K562 (cell line): ENCODE measurements at regions not wholly inside any gene's neighbourhood (a gene's known extent, or its start where the extent isn't known, plus 50 kb on each side); places are given as distances from the start of the nearest gene placed in this dataset.

Experiments used
- ADNP ChIP-seq: fragments of 200-800 bp; sonication (Bioruptor generic); IDR thresholded peaks from 2 replicates; pipeline ENCODE4 v1.6.1; 2016; ENCODE audit warnings: missing genetic modification characterization, missing compliant biosample characterization
- ATF7 ChIP-seq: fragments of 450-650 bp; IDR thresholded peaks from 2 replicates; pipeline ENCODE4 v1.7.1; 2014; ENCODE audit warnings: mild to moderate bottlenecking, moderate library complexity
- JUN ChIP-seq, 2 experiments: sonication (generic) in 1 of 2; formaldehyde crosslinking in 1 of 2; IDR thresholded peaks; 2 replicates each; pipeline versions ENCODE4 v1.6.1 to v1.8.0; 2012 to 2022; ENCODE audit warnings: borderline replicate concordance in 2 of 2, mild to moderate bottlenecking in 2 of 2, improper control_type of control experiment in 1 of 2, low read depth in 1 of 2, low read length in 1 of 2, missing genetic modification reagents in 1 of 2
- RBM25 ChIP-seq: fragments of 200-400 bp; formaldehyde crosslinking; IDR thresholded peaks from 2 replicates; pipeline ENCODE4 v1.6.1; 2018; ENCODE audit warnings: low read length, low read depth, moderate library complexity; ENCODE audit not compliant: severe bottlenecking
- SMARCA5 ChIP-seq: fragments of 450-650 bp; IDR thresholded peaks from 2 replicates; pipeline ENCODE4 v1.6.1; 2016
- SNAPC5 ChIP-seq: fragments of 250-450 bp; sonication (Bioruptor Pico); IDR thresholded peaks from 2 replicates; pipeline ENCODE4 v1.8.0; 2021; ENCODE audit warnings: moderate library complexity, mild to moderate bottlenecking, inconsistent platforms
- TARDBP ChIP-seq: fragments of 450-650 bp; IDR thresholded peaks from 2 replicates; pipeline ENCODE4 v1.6.1; 2016
- ZNF561 ChIP-seq: fragments of 450-650 bp; formaldehyde crosslinking; conservative IDR thresholded peaks from 2 replicates; pipeline ENCODE4 v1.4.0; 2020; ENCODE audit warnings: mild to moderate bottlenecking, moderate library complexity
- TF ChIP-seq, protein P1 (sequence below): fragments of 450-650 bp; IDR thresholded peaks from 2 replicates; pipeline ENCODE4 v1.6.1; 2016; ENCODE audit warnings: missing biosample characterization, missing genetic modification characterization
- TF ChIP-seq, protein P2 (sequence below), 2 experiments: fragments of 450-650 bp in 1 of 2; sonication (generic) in 1 of 2; formaldehyde crosslinking in 1 of 2; IDR thresholded peaks in 1 of 2; conservative IDR thresholded peaks in 1 of 2; 2 replicates each; pipeline versions ENCODE4 v1.6.1 to v1.8.1; 2016 to 2023; ENCODE audit warnings: mild to moderate bottlenecking in 2 of 2, moderate library complexity in 2 of 2, inconsistent platforms in 1 of 2, missing genetic modification reagents in 1 of 2
- TF ChIP-seq, protein P3 (sequence below): fragments of 250-450 bp; sonication (Bioruptor Pico); IDR thresholded peaks from 2 replicates; pipeline ENCODE4 v1.5.0; 2020; ENCODE audit warnings: mild to moderate bottlenecking
- TF ChIP-seq, protein P4 (sequence below): fragments of 250-450 bp; sonication (Bioruptor Pico); IDR thresholded peaks from 2 replicates; pipeline ENCODE4 v1.9.0; 2021; ENCODE audit warnings: mild to moderate bottlenecking, inconsistent platforms

DNA sequence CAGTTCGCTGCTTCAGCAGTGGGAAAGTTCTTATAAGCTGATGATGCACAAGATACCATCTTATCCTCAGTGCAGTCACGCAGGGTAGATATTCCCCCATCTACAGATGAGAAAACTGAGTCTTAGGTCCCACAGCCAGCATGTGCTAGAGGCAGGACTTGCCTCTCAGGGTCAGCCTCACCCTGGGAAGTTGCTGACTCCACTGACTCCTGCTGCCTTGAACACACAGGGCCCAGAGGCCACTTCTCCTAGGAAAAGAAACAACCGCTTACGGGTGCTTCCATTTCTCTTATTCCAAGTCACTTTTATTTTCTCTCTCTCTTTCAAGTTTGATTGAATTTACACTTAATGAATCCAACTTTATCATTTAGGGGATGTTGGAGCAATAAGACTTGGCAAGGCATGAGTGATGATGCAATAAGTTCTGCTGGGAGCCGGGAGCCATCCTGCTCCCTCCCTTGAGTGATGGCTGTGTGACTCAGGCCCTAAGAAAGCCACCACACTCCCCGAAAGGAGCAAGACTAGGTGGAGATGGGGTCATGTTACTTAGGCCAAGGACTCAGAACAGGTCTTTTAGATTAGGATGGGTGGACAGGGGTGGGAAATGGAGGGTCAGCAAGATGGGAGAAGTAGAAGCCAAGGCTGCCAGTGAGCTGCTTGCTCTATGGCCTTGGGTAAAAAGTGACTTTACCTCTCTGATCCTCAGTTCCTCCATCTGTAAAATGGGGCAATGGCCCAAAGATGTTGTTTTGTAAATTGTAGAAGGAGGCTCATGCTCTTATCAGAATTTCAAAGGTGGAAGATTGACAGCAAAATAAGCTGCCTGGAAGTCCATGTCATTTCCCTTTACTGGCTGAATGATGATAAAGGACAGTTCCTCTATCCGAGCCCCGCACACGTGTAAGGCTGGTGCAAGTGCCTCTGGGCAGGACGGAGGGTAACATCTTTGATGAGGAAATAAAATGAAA is 67.4 kb upstream of the ZNF618 start (continued):
- TF ChIP-seq, protein P1, sequence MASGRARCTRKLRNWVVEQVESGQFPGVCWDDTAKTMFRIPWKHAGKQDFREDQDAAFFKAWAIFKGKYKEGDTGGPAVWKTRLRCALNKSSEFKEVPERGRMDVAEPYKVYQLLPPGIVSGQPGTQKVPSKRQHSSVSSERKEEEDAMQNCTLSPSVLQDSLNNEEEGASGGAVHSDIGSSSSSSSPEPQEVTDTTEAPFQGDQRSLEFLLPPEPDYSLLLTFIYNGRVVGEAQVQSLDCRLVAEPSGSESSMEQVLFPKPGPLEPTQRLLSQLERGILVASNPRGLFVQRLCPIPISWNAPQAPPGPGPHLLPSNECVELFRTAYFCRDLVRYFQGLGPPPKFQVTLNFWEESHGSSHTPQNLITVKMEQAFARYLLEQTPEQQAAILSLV (tag), result peak; percentile 74
- TF ChIP-seq, protein P2, sequence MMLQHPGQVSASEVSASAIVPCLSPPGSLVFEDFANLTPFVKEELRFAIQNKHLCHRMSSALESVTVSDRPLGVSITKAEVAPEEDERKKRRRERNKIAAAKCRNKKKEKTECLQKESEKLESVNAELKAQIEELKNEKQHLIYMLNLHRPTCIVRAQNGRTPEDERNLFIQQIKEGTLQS (IDR thresholded peaks at IDR 0.05), result peak; percentile 96
- TF ChIP-seq, protein P2 (CRISPR knock-in tag; conservative IDR thresholded peaks at IDR 0.05), result no peak
- TF ChIP-seq RBM25, result peak; percentile 92
- TF ChIP-seq ADNP (tag), result peak; percentile 70; the same call in 1 of the 2 replicates
- TF ChIP-seq, protein P3, sequence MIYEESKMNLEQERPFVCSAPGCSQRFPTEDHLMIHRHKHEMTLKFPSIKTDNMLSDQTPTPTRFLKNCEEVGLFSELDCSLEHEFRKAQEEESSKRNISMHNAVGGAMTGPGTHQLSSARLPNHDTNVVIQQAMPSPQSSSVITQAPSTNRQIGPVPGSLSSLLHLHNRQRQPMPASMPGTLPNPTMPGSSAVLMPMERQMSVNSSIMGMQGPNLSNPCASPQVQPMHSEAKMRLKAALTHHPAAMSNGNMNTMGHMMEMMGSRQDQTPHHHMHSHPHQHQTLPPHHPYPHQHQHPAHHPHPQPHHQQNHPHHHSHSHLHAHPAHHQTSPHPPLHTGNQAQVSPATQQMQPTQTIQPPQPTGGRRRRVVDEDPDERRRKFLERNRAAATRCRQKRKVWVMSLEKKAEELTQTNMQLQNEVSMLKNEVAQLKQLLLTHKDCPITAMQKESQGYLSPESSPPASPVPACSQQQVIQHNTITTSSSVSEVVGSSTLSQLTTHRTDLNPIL, result no peak
- 0 out of 2 replicates have a peak, but pooled peaks have one; percentile 22 for TF ChIP-seq JUN (IDR thresholded peaks at IDR 0.05; ENCODE audit: borderline replicate concordance, low read depth, low read length)
- TF ChIP-seq JUN (CRISPR knock-in tag; IDR thresholded peaks at IDR 0.05; ENCODE audit: borderline replicate concordance), result no peak
- peak; percentile 65; the same call in 1 of the 2 replicates for TF ChIP-seq SMARCA5
- peak; percentile 35; the same call in 1 of the 2 replicates for TF ChIP-seq ATF7
- no peak for TF ChIP-seq SNAPC5 (CRISPR knock-in tag)
- TF ChIP-seq ZNF561 (CRISPR knock-in tag), result no peak
- TF ChIP-seq, protein P4, sequence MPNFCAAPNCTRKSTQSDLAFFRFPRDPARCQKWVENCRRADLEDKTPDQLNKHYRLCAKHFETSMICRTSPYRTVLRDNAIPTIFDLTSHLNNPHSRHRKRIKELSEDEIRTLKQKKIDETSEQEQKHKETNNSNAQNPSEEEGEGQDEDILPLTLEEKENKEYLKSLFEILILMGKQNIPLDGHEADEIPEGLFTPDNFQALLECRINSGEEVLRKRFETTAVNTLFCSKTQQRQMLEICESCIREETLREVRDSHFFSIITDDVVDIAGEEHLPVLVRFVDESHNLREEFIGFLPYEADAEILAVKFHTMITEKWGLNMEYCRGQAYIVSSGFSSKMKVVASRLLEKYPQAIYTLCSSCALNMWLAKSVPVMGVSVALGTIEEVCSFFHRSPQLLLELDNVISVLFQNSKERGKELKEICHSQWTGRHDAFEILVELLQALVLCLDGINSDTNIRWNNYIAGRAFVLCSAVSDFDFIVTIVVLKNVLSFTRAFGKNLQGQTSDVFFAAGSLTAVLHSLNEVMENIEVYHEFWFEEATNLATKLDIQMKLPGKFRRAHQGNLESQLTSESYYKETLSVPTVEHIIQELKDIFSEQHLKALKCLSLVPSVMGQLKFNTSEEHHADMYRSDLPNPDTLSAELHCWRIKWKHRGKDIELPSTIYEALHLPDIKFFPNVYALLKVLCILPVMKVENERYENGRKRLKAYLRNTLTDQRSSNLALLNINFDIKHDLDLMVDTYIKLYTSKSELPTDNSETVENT (CRISPR knock-in tag), result no peak
- TF ChIP-seq TARDBP, result no peak
